ENCODE measurements at regions not wholly inside any gene's neighbourhood (a gene's known extent, or its start where the extent isn't known, plus 50 kb on each side); places are given as distances from the start of the nearest gene placed in this dataset.

DNA sequence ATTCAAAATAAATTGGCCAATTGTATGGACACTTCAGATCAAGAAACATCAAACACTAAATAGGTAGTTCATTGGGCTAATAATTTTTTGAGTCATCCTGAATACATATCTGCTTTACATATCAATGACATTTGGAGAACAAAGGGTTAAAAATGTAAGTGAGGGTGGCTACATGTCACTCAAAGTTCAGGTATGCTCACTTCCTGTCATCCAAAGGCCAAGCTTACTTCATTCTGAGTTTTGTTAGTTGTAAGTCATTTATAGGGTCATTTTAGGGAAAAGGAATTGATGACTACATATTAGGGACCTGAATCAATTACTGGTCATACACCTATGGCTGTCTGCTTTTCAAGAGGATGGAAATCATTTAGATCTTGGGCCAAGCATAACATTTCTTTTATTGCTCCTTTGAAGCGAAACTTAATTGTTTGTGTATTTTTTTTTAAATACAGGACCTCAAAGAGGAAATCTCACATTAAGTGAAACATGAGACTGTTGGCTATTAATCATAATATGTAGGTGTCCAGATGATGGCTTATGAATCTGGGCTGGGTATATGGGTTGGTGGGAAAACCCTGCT, 119.2 kb upstream of the LEF1 start:
- no peak for TF ChIP-seq POLR2A (IDR thresholded peaks at IDR 0.05; ENCODE audit: low read length)
- TF ChIP-seq GATA1 (IDR thresholded peaks at IDR 0.05; ENCODE audit: low read depth, low read length), result no peak
